Activated effector memory CD4-positive, alpha-beta T cell treated with Interleukin-2 at 50 U/mL for 16 hours (primary cell): ENCODE measurements at regions not wholly inside any gene's neighbourhood (a gene's known extent, or its start where the extent isn't known, plus 50 kb on each side); places are given as distances from the start of the nearest gene placed in this dataset.

Experiments used
- DNase-seq: peaks from one replicate; pipeline ENCODE4 v3.0.0-alpha.2; 2020

DNA sequence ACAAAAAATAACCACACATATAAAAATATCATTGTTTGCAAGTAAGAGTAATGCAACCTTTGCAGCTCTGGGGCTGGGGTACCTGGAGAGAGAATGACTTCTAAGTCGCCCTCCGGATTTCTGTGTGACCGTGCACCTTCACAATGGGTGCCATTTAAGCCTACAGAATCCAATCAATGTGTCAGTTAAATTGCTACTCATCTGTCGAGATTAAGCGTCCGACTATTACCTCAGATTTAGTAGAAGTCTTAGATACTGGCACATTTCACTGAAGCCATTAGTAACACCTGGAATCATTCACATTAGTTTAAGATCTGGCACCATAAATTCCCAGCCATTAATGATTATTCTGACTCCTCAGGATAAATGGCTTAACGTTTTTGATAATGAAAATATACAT, 507.3 kb upstream of the MGMT start:
- no peak for DNase-seq

DNA sequence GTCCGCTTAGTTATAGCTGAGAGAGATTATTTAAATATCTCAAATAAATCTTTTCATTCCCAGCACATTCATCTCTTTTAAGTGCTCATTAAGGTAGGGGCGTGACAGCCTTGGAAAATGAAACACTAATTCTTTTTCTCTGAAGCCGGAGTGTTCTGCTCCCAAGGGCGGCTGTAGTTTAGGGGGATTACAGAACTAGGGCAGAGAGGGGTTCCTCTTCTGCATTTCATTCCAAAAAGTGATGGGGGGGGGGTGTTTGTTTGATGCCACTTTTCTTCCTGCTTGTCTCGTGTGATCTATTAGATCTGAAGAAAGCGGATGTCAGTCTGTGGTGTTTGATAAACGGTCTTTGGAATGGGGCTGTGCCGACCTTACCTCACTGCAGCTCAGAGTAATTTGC, 506.5 kb upstream of the MGMT start:
- no peak for DNase-seq

DNA sequence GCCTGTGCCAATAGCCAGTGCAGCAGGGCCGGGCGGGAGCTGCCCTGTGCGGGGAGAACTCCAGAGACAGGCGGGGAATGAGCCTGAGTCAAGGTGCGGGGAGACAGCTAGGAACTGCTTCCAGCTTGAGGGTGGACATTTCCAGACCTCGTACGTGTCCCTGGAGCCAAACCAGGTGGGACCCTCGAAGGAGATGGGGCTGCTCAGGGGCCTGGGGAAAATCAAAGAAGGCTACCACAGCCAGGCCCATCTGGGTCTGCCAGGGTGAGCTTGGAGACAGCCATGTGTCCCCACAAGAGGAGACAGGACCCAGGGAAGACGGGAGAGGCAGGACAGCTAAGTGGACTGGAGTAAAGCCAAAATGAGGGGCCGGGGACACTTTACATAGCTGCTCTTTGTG, 504.9 kb upstream of the MGMT start:
- DNase-seq = no peak

DNA sequence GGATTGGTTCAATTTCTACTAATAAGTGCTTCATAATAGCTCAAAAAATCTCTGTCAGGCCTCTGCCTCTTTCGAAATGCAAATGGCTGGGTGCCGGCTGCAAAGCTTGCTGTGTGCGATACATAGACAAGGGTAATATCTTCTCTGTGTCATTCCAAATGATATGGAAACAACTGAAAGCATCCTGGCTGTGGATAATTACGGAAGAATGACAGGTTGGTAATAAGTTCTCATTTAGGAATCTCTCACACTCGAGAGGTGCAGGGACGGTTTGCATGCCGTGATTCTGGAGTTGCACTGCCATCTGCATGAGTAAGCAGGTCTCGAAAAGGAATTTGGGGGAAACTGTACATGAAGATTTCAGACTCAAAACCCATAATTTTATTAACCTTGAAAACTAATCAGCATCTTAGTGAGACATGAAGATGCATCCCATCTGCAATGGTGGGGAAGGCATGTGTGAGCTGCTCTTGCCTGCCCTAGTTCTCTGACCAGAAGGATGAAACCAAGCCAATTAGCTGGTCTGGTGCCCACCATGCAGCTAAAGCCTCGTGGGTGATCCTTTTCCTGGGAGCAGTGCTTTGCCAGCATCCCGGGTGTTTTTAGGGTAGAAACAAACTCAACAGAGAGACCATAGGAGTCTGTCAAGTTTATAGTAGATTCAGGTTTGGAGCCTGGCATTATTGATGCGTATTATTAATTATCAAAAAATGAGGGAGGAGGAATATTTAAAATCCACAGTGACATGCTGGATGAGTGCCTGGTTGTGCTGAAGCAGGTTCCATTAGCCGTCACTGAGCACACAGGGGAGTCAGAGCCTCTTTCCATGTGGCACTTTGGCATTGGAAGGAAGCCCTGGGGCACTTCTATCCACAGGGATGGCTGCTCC, 503.6 kb upstream of the MGMT start:
- no peak for DNase-seq

DNA sequence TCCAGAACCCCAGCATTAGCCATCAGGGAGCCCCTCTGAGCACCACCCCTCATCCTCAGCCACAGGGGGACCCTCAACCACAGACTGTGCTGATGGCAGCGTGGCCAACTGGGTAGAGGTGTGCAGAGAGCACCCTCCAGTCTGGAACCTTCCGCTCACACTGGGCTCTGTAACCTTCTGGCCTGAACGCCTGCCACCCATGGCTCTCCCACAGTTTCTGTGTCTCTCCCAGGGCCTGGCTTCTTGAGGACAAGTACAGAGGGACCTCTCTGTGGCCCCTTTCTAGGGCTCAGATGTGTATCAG, 503.0 kb upstream of the MGMT start:
- no peak for DNase-seq

DNA sequence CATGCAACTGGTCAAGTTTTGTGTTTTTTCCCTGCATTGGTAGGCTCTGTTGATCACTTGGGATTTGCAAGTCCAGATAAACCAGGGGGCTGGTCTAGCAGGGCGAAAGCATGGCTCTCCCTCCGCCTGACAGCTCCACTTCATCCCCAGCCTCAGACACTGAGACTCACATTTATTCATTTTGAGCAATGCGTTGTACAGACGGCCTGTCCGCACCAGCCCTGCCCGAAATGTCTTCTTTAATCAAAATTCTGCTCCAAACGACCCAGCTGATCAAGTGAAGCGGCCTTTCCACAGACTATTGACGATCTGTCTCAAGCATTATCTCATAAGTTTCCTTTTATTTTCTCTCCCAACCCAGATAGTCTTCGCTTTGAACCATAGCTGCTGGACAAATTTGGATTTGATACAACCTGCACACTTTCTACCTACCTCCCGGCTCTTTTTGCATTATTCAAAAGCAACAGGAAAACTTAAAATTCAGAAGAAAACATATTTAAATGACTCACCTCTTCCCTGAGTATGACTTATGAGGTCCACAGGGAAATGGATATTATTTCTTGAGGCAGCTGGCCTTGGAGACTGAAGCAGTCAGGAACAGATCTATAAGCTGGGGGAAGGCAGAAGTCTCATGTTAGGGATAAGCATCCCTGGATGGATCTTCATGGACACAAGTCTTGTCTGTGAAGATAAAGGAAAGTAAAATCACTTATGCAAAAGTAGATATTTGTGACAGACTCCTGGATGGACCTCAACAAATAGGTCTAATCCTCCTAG, 498.9 kb upstream of the MGMT start:
- DNase-seq = no peak

DNA sequence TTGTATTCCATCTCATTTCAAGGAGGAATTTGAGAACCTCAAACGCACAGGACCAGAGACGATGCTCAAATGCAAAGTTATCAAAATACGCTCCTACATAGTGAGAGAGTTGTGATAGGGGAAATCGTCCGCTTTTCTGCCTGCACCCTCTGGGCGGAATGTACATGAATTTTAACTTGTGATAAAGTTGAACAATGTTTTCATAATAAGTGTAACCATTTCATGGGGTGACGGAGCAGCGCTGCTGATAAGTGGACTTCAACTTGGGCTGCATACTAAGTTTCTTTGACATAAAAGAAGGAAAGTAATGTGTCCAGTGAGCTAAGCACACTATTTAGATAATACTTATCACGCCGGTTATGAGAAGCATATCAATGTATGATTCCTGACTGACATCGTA, 497.5 kb upstream of the MGMT start:
- DNase-seq = no peak

DNA sequence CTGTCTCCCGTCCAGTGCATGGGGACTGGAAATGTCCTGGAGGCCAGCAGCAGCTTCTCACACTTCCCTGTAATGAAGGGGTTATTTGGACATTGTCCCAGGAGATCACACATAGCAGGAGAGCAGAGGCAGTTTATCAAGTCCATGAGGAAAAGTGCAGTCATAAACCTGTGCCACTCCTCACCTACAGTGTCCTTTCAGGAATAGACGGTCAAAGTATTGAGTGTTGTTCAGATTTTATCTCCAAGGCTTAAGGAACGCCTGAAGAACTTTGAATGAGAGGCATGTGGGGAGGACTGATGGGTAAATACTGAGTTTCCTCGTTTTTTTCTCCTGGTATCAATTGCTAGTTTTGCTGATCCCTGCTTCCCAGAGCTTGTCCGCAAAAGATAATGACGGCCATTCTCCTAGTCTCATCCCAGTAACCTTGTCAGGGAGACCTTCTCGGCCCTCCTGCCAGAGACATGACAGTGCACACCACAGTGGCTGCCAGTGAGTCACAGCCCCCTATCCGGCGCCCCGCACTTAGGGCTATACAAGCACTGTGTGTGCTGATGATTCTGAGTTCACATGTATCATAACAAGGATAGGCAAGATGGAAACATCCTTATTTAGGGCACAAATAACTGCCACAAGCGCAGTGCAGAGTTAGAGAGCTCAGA, 495.5 kb upstream of the MGMT start:
- DNase-seq = no peak

DNA sequence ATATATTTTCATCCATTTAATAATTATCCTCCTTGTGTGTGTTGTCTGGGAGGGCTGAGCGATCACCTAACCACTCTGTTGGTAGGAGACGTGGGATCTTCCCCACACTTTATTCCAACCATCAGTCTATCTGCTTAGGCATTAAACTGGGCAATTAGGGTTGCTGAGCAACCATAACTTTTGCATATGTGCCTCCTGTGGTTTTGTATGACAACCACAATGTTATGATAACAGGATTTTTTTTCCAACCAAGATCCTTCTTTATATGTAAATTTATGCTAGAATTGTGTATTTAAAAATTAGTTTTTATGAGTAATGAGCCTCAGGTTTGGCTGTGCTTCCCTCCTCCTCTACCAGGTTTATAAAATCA, 495.0 kb upstream of the MGMT start:
- DNase-seq = no peak

DNA sequence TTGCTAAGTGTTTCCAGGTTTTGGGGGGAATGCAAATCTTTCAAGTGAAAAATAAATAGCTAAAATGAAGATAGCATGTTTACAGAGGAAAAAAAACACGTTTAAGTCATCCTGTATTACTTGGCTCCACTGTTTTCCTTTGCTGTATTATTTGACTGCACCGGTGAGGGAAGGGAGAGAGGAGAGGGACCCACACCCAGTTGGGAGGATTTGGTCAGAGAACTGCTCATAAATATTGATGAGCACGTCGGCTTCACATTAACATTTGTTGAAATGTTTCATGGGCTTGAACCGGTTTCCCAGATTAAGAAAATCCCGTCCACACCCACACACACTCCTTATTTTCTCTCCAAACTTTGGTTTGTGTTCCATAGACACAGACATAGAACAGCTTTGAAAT, 493.8 kb upstream of the MGMT start:
- no peak for DNase-seq

DNA sequence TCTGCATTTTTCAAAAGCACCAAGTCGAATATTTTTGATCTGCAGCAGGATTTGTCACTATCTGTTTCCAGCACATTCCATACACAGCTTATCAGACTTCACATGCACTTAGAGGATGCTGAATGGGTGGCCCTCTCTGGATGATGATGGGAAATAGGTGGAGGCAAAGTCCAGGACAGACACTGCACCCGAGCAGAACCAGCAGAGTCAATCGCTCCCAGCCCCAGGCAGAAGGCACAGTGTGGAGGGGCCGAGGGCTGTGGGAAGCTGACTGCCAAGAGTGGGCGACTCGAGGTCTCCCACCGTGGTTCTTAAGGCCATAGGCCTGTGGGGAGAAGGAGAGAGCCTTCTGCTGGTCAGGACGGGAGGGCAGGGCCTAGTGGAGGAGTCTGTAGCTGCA, 490.2 kb upstream of the MGMT start:
- no peak for DNase-seq

DNA sequence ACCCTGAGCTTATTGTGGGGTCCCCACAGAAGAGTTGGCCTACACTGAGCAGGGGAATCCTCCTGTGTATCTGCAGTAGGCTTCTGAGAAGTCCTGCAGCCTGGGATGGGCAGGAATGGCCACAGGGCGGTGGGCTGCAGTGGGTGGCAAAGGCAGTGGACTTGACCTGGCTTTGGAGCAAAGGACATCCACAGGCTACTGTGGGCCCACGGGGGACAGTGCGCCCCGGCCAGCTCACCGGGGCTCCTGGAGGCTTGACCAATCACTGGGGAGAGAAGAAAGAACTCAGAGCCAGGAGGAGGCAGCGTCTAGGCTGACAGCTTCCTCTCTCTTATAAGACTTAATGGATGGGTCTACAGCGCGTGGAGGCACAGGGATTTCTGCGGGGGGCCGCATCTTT, 488.8 kb upstream of the MGMT start:
- no peak for DNase-seq

DNA sequence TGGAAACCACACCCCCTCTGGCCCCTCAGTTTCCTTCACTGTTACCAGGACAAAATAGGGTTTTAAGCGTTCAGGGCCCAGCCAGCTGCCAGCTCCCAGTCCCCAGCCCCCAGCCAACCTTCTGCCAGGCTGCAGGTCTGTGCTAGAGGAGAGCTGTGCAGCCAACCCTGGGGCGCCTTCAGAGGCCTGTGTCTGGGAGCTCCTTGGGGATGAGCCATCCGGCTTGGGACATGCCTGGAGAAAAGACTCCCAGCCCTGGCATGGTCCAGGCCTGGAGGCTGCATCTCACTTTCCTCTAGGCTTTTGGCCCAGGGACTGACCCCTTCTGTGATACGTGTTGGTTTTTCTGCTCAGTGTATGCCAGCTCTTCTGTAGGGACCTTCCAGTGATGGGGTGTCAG, 487.6 kb upstream of the MGMT start:
- DNase-seq = no peak

DNA sequence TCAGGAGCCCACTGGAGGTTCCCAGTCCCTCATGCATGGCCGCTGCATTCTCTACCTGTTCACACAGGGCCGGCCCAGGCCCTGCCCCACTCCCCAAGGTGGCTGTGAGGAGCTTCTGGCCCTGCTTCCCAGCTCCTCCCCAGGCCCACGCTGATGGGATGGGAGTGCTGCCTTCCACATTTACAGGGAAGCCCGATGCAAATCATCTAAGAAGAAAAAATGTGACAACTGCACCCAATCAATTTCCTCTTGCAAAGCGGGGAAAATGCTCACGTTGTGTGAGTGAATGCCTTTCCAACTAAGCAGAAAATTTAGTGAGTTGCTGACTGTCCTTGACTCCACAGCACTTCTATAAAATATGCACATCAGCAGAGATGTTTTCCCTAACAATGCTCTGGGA, 485.8 kb upstream of the MGMT start:
- DNase-seq = no peak

DNA sequence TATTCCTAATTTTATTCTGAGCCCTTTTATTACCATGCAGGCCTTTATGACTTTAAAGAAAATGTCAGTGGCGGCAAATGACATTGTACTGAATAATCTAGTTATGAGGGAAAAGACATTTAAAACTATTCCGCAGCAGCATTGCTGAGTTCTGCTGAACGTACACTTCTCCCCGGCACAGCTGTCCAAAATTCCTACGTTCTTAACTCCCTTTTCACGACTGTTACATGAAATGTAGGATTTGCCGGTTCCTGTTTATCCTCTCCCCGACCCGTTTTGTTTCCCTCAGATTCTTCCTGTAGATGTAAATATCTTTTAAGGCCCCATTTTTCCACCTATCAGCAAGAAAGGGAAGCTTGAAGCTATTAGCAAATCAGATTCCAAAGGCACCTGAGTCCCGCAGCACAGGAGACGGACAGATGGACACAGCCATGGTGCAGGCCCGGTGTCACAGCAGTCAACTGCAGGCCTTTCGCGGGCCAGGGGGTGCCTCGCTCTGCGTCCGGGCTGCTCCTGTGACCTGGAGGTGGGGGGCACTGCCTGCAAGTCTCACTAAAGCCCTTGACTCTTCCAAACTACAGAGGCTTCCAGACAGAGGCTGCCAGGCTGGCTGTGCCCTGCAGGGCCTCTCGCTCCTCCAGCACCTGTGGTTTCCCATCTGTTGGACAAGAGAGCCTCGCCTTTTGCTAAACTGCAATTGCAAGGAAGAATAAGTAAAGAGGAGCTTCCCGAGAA, 485.0 kb upstream of the MGMT start:
- DNase-seq = no peak

DNA sequence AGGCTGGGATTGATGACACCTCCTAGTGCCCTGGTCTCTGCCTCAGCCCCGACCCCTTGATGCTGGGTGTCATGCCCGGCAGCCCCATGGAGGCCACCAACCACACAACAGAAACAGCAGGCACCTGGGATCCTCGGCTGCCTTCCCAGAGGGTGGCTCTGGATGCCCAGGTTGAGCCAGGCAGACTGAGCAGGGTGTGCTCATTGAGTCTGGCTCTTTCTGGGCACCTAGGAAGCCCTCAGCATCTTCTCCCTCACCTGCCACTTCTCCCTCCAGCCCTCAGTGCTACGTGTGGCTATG, 484.5 kb upstream of the MGMT start:
- no peak for DNase-seq

DNA sequence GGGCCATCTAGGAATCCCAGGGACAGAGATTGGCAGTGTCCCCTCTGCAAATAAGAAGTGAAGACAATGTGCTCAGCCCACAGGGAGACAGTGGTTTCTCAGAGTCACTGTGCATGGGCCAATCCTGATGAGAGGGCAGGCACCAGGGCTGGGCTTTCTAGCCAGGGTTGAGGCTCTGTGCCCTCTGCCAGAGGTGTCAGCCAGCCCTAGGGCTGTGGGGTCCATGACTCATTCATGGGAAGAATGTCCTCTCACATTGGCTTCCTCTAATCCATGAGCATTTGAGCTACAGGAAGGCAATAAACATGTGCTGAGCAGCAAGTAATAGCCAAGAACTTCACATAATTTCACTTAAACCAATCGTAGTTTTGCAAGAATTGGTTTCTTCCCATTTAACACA, 482.0 kb upstream of the MGMT start:
- DNase-seq = no peak

DNA sequence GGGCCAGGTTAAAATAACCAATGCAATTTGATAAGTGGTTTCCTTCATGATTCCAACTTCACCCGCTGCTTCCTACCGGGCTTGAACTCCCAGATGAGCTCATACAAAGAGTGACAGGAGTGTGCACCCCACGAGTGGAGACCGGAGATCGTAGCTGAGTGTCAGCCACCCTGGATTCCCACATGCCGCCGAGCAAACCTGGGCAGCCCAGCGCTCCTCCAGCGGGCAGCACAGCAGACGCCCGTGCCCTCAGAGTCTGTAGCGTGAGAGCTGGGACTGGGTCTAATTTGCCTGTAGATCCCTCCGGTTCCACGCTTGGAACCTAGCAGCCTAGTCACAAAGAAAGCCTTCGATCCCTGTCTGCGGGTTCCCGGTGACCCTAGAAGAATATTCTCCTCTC, 476.1 kb upstream of the MGMT start:
- DNase-seq = no peak

DNA sequence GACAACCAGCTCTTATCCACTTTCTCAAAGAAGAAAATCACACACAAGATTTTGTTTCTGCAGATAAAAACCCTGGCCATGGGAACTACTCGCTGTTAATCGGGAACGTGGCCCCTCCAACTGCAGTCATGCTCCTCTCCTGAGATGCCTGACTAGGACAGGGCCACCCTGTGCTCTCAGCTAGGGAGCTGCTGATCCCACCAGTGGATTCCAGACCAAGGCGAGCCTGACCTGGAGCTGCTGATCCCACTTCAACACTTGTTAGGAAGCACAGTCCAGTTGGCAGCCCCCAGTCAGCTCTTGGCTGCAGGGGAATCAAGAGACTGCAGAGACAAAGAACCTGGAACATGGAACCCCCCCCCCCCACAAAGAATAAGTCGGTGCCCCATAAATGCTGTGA, 474.3 kb upstream of the MGMT start:
- DNase-seq = no peak

DNA sequence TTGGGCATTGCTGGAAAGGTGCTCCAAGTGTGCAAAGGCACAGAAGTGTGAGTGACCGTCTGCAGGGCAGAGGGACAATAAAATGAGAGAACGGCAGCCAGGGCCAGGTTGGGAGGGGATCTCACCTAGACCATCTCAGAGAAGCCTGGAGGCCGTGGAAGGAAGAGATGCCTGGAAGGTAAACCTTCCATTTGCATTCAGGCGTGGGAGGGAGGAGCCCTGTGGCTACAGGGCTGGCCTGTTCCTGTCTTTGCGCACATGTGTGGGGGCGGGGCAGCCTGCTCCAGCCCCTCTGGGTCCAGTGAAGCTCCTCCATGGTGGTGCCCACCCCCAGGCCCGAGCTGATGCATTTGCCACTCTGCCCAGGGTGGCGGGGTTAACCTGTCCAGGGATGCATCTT, 473.6 kb upstream of the MGMT start:
- DNase-seq = no peak

DNA sequence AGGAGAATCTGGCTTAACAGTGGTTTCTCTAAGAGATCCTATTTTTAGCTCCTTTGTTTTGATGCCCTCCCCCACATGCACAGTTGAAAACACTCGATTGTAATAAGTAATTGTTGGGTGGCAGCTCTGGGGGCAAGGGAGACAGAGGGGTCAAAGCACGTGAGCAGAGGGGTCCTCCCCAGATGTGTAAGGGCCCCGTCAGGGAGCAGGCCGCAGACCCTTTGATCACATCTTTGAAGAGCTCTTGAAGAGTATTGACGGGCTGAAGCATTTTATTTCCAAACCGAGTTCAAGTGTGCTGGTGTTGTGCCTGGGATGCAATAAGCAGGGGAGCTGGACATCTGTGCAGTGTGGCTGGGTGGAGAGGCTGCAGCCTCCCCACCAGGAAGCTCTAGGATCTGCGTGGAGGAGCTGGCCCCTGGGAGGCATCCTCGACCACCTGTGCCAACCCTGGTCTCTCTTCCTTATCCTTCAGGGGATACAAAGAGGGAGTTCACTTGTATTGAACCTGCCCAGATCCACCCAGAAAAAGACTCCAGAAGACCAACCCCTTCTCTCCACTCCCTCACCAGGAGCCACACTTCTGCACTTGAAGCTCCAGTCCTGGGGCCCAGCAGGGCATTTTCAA, 473.0 kb upstream of the MGMT start:
- no peak for DNase-seq

DNA sequence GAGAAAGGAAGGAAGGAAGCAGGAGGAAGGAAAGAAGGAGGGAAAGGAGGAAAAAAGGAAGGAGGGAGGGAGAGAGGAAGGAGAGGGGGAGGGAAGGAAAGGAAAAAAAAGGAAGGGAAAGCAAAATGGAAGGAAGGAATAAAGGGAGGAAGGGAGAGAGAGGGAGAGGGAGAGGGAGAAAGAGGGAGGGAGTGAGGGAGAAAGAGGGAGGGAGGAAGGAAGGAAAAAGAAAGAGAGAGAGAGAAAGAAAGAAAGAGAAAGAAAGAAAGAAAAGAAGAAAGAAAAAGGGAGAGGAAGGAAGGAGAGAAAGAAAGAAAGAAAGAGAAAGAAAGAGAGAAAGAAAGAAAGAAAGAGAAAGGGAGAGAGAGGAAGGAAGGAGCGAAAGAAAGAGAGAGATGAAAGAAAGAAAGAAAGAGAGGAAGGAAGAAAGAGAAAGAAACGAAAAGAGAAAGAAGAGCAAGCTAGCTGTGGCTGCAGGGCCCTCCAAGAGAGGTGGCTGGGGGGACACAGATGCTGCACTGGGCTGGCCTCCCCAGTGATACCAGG, 472.4 kb upstream of the MGMT start:
- DNase-seq = no peak

DNA sequence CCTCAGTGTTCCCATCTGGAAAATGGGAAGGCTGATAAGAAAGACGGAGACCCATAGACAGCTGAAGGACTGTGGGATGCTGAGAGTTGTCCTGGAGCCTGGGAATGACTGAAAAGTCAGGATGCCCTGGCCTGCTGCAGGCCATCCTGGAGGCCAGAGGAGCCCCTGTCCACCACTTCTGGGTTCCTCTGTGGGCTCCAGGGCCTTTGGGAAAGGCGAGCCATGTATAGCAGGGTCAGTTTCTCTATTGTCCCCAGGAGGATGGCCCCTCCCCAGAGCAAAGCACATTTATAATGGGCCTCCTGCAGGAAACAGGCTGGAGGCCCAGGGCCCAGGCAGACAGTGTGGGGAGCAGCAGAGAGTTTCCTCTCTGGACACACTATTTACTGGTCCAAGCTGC, 471.4 kb upstream of the MGMT start:
- DNase-seq = no peak
